Right lobe of liver (tissue), 6 donors: ENCODE measurements at regions not wholly inside any gene's neighbourhood (a gene's known extent, or its start where the extent isn't known, plus 50 kb on each side); places are given as distances from the start of the nearest gene placed in this dataset.

ENCODE experiments used
- ATAC-seq, 4 donors: fragments of 200-7000 bp; cut with Tn5 transposase; one replicate each; pipeline ENCODE4 v1.9.1; 2020; ENCODE audit warnings: mild to moderate bottlenecking in 4 of 4, moderate library complexity in 4 of 4
- DNase-seq, 3 donors: peaks; one replicate each; pipeline ENCODE4 v3.0.0-alpha.2; 2020
- H3K27ac ChIP-seq, 3 donors: fragments of 200-600 bp; one replicate each; pipeline ENCODE4 v1.8.0; 2022
- H3K27me3 ChIP-seq, 2 donors: fragments of 200-600 bp; one replicate each; pipeline ENCODE4 v1.8.0; 2022
- H3K36me3 ChIP-seq, 4 donors: fragments of 200-600 bp; sonication (generic) in 1 of 4; one replicate each; pipeline versions ENCODE4 v1.5.1 to v1.8.0; 2017 to 2022; ENCODE audit warnings: control low read depth in 1 of 4
- H3K4me1 ChIP-seq, 4 donors: fragments of 200-600 bp; sonication (generic) in 1 of 4; one replicate each; pipeline versions ENCODE4 v1.5.1 to v1.8.0; 2017 to 2022; ENCODE audit warnings: control low read depth in 1 of 4
- H3K4me3 ChIP-seq, 3 donors: fragments of 200-600 bp; one replicate each; pipeline ENCODE4 v1.8.0; 2022
- H3K9me3 ChIP-seq, 4 donors: fragments of 200-600 bp; sonication (generic) in 1 of 4; one replicate each; pipeline versions ENCODE4 v1.5.1 to v1.8.0; 2017 to 2022; ENCODE audit warnings: control low read depth in 1 of 4
- CTCF ChIP-seq, 4 donors: fragments of 200-600 bp in 3 of 4; fragments of 450-650 bp in 1 of 4; IDR thresholded peaks; one replicate each; pipeline versions ENCODE4 v1.5.1 to v1.8.0; 2016 to 2022; ENCODE audit warnings: antibody characterized with exemption in 4 of 4, mild to moderate bottlenecking in 2 of 4
- POLR2A ChIP-seq: fragments of 450-650 bp; IDR thresholded peaks from one replicate; pipeline ENCODE4 v1.6.1; 2017; ENCODE audit warnings: antibody characterized with exemption, mild to moderate bottlenecking
- WGBS: methylation state at CpG from one replicate; pipeline ENCODE4 v1.1.6; 2018; ENCODE audit warnings: low coverage, low lambda C conversion rate; ENCODE audit not compliant: insufficient coverage; ENCODE audit errors: missing lambda C conversion rate; 5-methylcytosine and 5-hydroxymethylcytosine counted together
- intact Hi-C, 2 donors: fragments of 100-400 bp; cut with DNase I; formaldehyde crosslinking; loops; one replicate each; pipeline versions ENCODE4 v1.11.2 to v1.14.1; 2022
- donor health status: DM: no; HTN: yes; CAD: no.
- donor health status: DM: no; HTN: no; CAD: no.
- donor health status: DM: no; HTN: no; CAD: no.
- donor health status: DM: no; HTN: yes; CAD: no.
- donor health status: DM: no; HTN: yes; CAD: no.

- ATAC-seq (no peak), DNase-seq (no peak)
- H3K36me3 ChIP-seq: no peaks in the 10 kb centered on the region
- TF ChIP-seq CTCF (IDR thresholded peaks at IDR 0.05) (no peak), POLR2A (no peak)
- H3K9me3 ChIP-seq: no peaks in the 10 kb centered on the region
- no peaks in the 10 kb centered on the region for H3K4me1 ChIP-seq
- WGBS: 53% methylated on average over 3 of the region's 3 CpGs
- no peaks in the 10 kb centered on the region for H3K27me3 ChIP-seq
- H3K27ac ChIP-seq: no peak overlapping the region
- no peak overlapping the region for H3K4me3 ChIP-seq
- intact Hi-C loops: no loop called here
Observed at GRCh38 chr5:144085381-144085780, 85.1 kb downstream of the YIPF5 start.

- TF ChIP-seq POLR2A: no peak
- TF ChIP-seq CTCF (IDR thresholded peaks at IDR 0.05): no peak
- H3K4me3 ChIP-seq: no peak overlapping the region
- intact Hi-C loops: no loop called here
- no peaks in the 10 kb centered on the region for H3K36me3 ChIP-seq
- ATAC-seq: no peak
- no peaks in the 10 kb centered on the region for H3K4me1 ChIP-seq
- H3K27me3 ChIP-seq: no peaks in the 10 kb centered on the region
- no peak for DNase-seq
- no peaks in the 10 kb centered on the region for H3K9me3 ChIP-seq
- H3K27ac ChIP-seq: no peak overlapping the region
- 48% methylated on average over 3 of the region's 3 CpGs for WGBS
Observed at GRCh38 chr5:144086295-144086694, 84.2 kb downstream of the YIPF5 start.

GRCh38 chr5:144087576-144087975 is 82.9 kb downstream of the YIPF5 start:
- Histone ChIP-seq H3K9me3 (no peaks in the 10 kb centered on the region), H3K27ac (no peak overlapping the region), H3K27me3 (no peaks in the 10 kb centered on the region), H3K4me1 (no peaks in the 10 kb centered on the region), H3K4me3 (no peak overlapping the region), H3K36me3 (no peaks in the 10 kb centered on the region)
- WGBS: 91% methylated on average over 1 of the region's 1 CpG
- DNase-seq: no peak
- TF ChIP-seq CTCF (IDR thresholded peaks at IDR 0.05): no peak
- no peak for TF ChIP-seq POLR2A
- intact Hi-C loops: no loop called here
- ATAC-seq: no peak

GRCh38 chr5:144088206-144089064 is 82.0 kb downstream of the YIPF5 start:
- TF ChIP-seq CTCF (IDR thresholded peaks at IDR 0.05): no peak
- TF ChIP-seq POLR2A: no peak
- Histone ChIP-seq H3K27me3 (no peaks in the 10 kb centered on the region), H3K36me3 (no peaks in the 10 kb centered on the region), H3K9me3 (no peaks in the 10 kb centered on the region), H3K4me3 (no peak overlapping the region), H3K27ac (no peak overlapping the region), H3K4me1 (no peaks in the 10 kb centered on the region)
- intact Hi-C loops: no loop called here
- ATAC-seq (no peak), DNase-seq (no peak)
- WGBS: 69% methylated on average over 3 of the region's 3 CpGs
